Left lung (tissue), 4 donors: ENCODE measurements at regions not wholly inside any gene's neighbourhood (a gene's known extent, or its start where the extent isn't known, plus 50 kb on each side); places are given as distances from the start of the nearest gene placed in this dataset.

Experiments used
- ATAC-seq: fragments of 200-7000 bp; cut with Tn5 transposase; one replicate; pipeline ENCODE4 v1.9.1; 2020; ENCODE audit warnings: moderate library complexity
- DNase-seq, 4 donors: peaks; one replicate each; pipeline ENCODE4 v3.0.0-alpha.2; 2013 to 2020
- H3K27ac ChIP-seq, 2 donors: fragments of 200-600 bp; sonication (generic) in 1 of 2; one replicate each; pipeline versions ENCODE4 v1.5.0 to v1.8.0; 2020 to 2021
- H3K27me3 ChIP-seq, 2 donors: fragments of 200-600 bp; sonication (generic) in 1 of 2; one replicate each; pipeline versions ENCODE4 v1.5.0 to v1.8.0; 2020 to 2021
- H3K36me3 ChIP-seq, 2 donors: fragments of 200-600 bp; sonication (generic) in 1 of 2; one replicate each; pipeline versions ENCODE4 v1.5.0 to v1.8.0; 2020 to 2021
- H3K4me1 ChIP-seq, 2 donors: fragments of 200-600 bp; one replicate each; pipeline ENCODE4 v1.8.0; 2021
- H3K4me3 ChIP-seq, 2 donors: fragments of 200-600 bp; sonication (generic) in 1 of 2; one replicate each; pipeline versions ENCODE4 v1.5.0 to v1.8.0; 2020 to 2021; ENCODE audit warnings: mild to moderate bottlenecking in 1 of 2
- H3K9me3 ChIP-seq, 2 donors: fragments of 200-600 bp; sonication (generic) in 1 of 2; one replicate each; pipeline versions ENCODE4 v1.5.0 to v1.8.0; 2020 to 2021
- CTCF ChIP-seq, 2 donors: fragments of 200-600 bp; sonication (generic) in 1 of 2; IDR thresholded peaks; one replicate each; pipeline versions ENCODE4 v1.5.0 to v1.8.0; 2021; ENCODE audit warnings: antibody characterized with exemption in 2 of 2
- intact Hi-C, 2 donors: fragments of 100-400 bp; cut with DNase I; formaldehyde crosslinking; loops; one replicate each; pipeline versions ENCODE4 v1.11.2 to v1.14.2; 2022
- donor health status: DM: no; HTN: yes; CAD: no.
- donor health status: DM: no; HTN: no; CAD: no.

- intact Hi-C loops: no loop called here
- peaks cover 0 to 36% of the 10 kb centered on the region in 2 donors for H3K9me3 ChIP-seq
- TF ChIP-seq CTCF (IDR thresholded peaks at IDR 0.05): no peak
- H3K27ac ChIP-seq: no peak overlapping the region
- ATAC-seq: no peak
- no peak overlapping the region for H3K4me3 ChIP-seq
- no peaks in the 10 kb centered on the region for H3K4me1 ChIP-seq
- H3K36me3 ChIP-seq: no peaks in the 10 kb centered on the region
- no peak for DNase-seq
- no peaks in the 10 kb centered on the region for H3K27me3 ChIP-seq
These were observed 789.4 kb downstream of the STPG2 start for GRCh38 chr4:97353876-97354275.

- DNase-seq: no peak
- Histone ChIP-seq H3K36me3 (no peaks in the 10 kb centered on the region), H3K27ac (no peak overlapping the region), H3K9me3 (peaks cover 0 to 56% of the 10 kb centered on the region in 2 donors), H3K27me3 (no peaks in the 10 kb centered on the region), H3K4me3 (no peak overlapping the region), H3K4me1 (no peaks in the 10 kb centered on the region)
- no peak for ATAC-seq
- TF ChIP-seq CTCF (IDR thresholded peaks at IDR 0.05): no peak
- intact Hi-C loops: no loop called here
These were observed 783.5 kb downstream of the STPG2 start for GRCh38 chr4:97359826-97360225.

GRCh38 chr4:97360733-97361132 lies 782.5 kb downstream of the STPG2 start:
- DNase-seq: no peak
- Histone ChIP-seq H3K4me1 (no peaks in the 10 kb centered on the region), H3K27ac (no peak overlapping the region), H3K9me3 (peaks cover 0 to 55% of the 10 kb centered on the region in 2 donors), H3K27me3 (no peaks in the 10 kb centered on the region), H3K36me3 (no peaks in the 10 kb centered on the region), H3K4me3 (no peak overlapping the region)
- ATAC-seq: no peak
- TF ChIP-seq CTCF (IDR thresholded peaks at IDR 0.05): no peak
- intact Hi-C loops: no loop called here

- no peak for TF ChIP-seq CTCF (IDR thresholded peaks at IDR 0.05)
- no peaks in the 10 kb centered on the region for H3K4me1 ChIP-seq
- H3K27ac ChIP-seq: no peak overlapping the region
- no peaks in the 10 kb centered on the region for H3K36me3 ChIP-seq
- no peak for DNase-seq
- intact Hi-C loops: no loop called here
- H3K4me3 ChIP-seq: no peak overlapping the region
- peaks cover 0 to 36% of the 10 kb centered on the region in 2 donors for H3K9me3 ChIP-seq
- H3K27me3 ChIP-seq: no peaks in the 10 kb centered on the region
- no peak for ATAC-seq
These were observed 775.4 kb downstream of the STPG2 start for GRCh38 chr4:97367878-97368277.

- no peak overlapping the region for H3K27ac ChIP-seq
- ATAC-seq: no peak
- DNase-seq: no peak
- peaks cover 0 to 19% of the 10 kb centered on the region in 2 donors for H3K9me3 ChIP-seq
- H3K4me3 ChIP-seq: no peak overlapping the region
- intact Hi-C loops: no loop called here
- no peaks in the 10 kb centered on the region for H3K36me3 ChIP-seq
- TF ChIP-seq CTCF (IDR thresholded peaks at IDR 0.05): no peak
- no peaks in the 10 kb centered on the region for H3K4me1 ChIP-seq
- no peaks in the 10 kb centered on the region for H3K27me3 ChIP-seq
These were observed 772.7 kb downstream of the STPG2 start for GRCh38 chr4:97370568-97370967.
